GM18507 (cell line): ENCODE measurements at regions not wholly inside any gene's neighbourhood (a gene's known extent, or its start where the extent isn't known, plus 50 kb on each side); places are given as distances from the start of the nearest gene placed in this dataset.
A peak's percentile ranks its signal among the peaks of the same experiment; 100 is the strongest.

Source experiments
- DNase-seq: peaks from one replicate; pipeline ENCODE4 v3.0.0; 2011; ENCODE audit warnings: low read depth; ENCODE audit not compliant: insufficient read length; ENCODE audit errors: extremely low spot score
- FAIRE-seq: peaks from 2 replicates; lab custom pipeline; 2011; peaks lifted over from hg19 to GRCh38; lab: Jason Lieb, UNC

- DNase-seq (no peak), FAIRE-seq (no peak)
Observed at GRCh38 chr12:68102731-68103130, 56.8 kb downstream of the IFNG start.

DNA sequence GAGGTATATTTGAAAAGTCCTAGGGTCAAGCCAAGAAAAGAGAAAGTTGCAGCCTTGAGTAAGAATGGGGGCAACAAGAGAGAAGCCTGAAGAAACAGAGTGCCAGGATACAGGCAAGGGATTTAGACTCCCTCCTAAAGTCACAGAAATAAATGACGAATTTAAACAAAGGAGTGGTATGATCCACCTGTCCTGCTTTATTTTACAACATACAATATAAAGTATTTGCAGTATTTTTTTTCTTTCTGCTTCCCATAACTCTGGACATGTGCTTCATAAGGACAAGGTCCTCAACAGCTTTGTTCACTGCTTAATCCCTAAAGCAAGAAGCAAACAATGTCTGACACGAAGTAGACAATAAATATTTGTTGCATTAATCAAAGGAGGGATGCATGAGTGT, 57.4 kb downstream of the IFNG start:
- no peak for DNase-seq
- FAIRE-seq = no peak

- DNase-seq (no peak), FAIRE-seq (no peak)
Observed at GRCh38 chr12:68100241-68100640, 59.3 kb downstream of the IFNG start.

DNA sequence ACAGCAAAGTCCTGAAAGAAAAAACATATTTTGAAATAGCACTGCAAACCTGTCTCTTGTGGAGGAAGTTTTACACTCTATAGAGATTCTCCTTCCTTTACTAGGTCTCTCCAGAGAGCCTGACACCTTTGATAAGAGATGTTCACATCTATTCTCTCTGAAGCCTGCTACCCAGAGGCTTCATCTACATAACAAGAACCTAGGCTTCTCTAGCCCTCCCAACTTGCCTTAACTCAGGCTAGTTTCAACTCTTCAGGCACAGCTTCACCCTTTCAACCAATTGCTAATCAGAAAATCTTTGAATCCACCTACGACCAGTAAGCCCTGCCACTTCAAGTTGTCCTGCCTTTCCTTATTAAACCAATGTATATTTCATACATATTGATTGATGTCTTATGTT, 60.6 kb downstream of the IFNG start:
- FAIRE-seq (no peak), DNase-seq (no peak)

GRCh38 chr12:68097386-68097785, 62.2 kb downstream of the IFNG start:
- FAIRE-seq = no peak
- no peak for DNase-seq

- DNase-seq = no peak
- no peak for FAIRE-seq
Observed at GRCh38 chr12:68094645-68095395, 64.7 kb downstream of the IFNG start.

- DNase-seq (no peak), FAIRE-seq (no peak)
Observed at GRCh38 chr12:68094195-68094594, 65.3 kb downstream of the IFNG start.

DNA sequence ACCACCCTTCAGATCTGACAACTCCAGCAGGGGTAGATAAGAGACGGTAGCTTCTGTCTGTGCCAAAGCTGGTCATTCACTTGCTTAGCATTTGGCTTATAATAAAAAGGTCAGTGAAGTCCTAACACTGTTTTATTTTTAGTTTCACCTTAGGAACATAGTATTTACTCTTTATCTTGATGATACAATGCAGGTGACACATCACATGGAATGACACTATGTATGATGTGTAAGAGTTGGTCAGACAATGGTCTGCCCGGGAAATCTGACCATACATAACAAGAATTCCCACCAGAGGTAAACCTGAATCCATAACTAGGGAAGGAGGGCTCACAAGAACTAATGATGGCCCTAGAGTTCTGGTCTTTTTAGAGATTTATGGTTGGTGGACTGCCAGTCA, 66.6 kb downstream of the IFNG start:
- FAIRE-seq (no peak), DNase-seq (no peak)

GRCh38 chr12:68089101-68089500, 70.4 kb downstream of the IFNG start:
- FAIRE-seq = no peak
- no peak for DNase-seq

DNA sequence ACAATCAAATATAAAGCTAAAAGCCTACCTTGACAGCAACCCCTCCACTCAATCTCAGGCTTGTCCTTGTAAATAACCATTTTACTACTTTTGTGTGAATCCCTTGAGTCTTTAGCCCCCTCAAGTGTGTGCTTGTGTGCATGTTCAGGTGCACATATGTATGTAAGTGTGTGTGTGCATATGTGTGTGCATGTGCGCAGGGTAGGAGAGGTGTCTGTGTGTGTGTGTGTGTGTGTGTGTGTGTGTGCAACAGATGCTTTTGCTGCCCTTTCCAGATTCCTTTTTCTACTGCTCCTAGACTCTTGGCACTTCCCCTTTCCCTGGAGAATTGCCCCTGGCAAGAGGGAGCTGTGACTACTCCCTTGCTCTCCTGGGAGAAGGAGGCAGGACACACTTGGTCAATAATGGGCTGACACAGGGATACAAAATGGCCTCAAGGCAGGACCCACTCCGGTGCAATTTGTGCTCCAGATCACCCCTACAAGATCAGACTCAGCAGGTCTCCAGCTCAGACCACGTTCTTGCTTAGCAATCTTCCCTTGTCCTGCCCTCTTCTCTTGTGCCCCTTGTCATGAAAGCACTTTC, 73.4 kb downstream of the IFNG start:
- DNase-seq = no peak
- no peak for FAIRE-seq

DNA sequence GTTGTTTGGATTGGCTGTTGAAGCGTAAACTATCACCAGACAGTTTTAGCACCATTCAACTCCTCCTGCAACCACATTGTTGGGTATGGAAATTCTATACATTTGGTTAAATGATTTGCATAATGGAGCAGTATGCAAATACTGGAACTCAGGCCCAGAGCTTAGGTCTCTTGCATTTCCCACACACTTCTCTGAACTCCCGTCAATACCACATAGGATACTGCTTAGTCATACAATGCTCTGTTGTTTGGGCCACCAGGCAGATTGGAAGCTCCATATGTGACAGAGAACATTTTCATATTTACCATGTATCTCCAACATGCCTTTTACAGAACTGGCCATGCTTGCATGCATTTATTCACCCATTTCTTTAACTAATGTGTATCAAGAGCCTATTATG, 78.0 kb downstream of the IFNG start:
- FAIRE-seq = no peak
- DNase-seq = no peak

- peak; percentile 5 for DNase-seq
- peak; percentile 56 for FAIRE-seq
Observed at GRCh38 chr12:68080577-68080976, 79.0 kb downstream of the IFNG start.

DNA sequence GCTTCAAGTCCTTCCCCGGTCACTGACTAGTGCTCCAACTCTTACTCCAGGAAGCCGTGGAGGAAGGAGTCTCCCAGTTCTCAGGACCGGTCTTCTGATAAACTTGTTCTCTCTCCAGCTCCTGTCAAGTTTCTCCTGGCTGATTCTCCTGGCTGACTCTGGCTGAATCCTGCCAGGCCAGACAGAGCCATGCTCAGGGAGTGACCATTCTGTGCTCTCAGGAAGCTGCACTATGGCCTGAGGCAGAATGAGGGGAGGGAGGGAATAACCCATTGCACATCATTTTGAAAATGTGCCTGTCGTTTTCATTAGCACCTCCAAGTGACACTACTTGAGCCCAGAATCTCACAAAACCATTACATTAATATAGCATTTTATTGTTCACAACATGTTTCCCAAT, 80.8 kb downstream of the IFNG start:
- FAIRE-seq = no peak
- no peak for DNase-seq

GRCh38 chr12:68075416-68075815, 84.1 kb downstream of the IFNG start:
- FAIRE-seq (no peak), DNase-seq (no peak)

GRCh38 chr12:68074306-68075027, 85.1 kb downstream of the IFNG start:
- DNase-seq (no peak), FAIRE-seq (no peak)

DNA sequence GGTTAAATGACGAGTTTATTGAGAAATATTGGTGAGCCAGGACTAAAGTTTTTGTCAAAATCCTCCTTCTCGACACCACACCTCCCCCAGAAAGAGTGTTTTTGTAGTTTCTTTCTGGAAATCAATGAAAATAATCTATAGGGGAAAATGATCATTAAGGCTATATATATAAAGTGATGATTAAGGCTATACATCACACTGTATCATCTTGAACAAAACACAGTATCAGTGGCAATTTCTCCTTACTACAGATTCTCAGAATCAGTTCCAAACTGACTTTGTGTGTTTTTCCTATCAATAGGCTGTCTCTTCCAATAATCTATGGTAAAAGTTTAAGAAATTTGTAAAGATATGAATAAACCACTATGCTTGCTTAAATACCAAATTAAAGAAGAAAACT, 81.7 kb downstream of the IFNG-AS1 start:
- DNase-seq (no peak), FAIRE-seq (no peak)
